A549 (cell line): ENCODE measurements at regions not wholly inside any gene's neighbourhood (a gene's known extent, or its start where the extent isn't known, plus 50 kb on each side); places are given as distances from the start of the nearest gene placed in this dataset.

Experiments
- ATAC-seq, 2 experiments: fragments of 200-7000 bp in 1 of 2; fragments of >200 bp in 1 of 2; cut with Nextera tagmentation in 1 of 2; cut with Tn5 transposase in 1 of 2; 3 replicates each; pipeline versions ENCODE4 v1.8.0 to v1.9.1; 2018 to 2020; ENCODE audit warnings: mild to moderate bottlenecking in 1 of 2, moderate library complexity in 1 of 2
- CTCF ChIA-PET: fragments of 300-600 bp; sonication (Branson Sonifier 250); formaldehyde crosslinking; extraction: SDS; loops from one replicate; lab custom pipeline; 2021; ENCODE audit warnings: antibody characterized with exemption, inconsistent platforms; lab: Yijun Ruan, JAX
- POLR2A ChIA-PET: fragments of 350-600 bp; formaldehyde crosslinking; extraction: SDS; loops from one replicate; lab custom pipeline; 2021; ENCODE audit warnings: antibody characterized with exemption, inconsistent platforms; lab: Yijun Ruan, JAX
- DNase-seq, 2 experiments: peaks; one replicate each; pipeline versions ENCODE4 v3.0.0 to v3.0.0-alpha.2; 2011 to 2016; ENCODE audit warnings: low read depth in 1 of 2, low spot score in 1 of 2
- FAIRE-seq: peaks from 2 replicates; lab custom pipeline; 2011; peaks lifted over from hg19 to GRCh38; lab: Jason Lieb, UNC
- H3K27ac ChIP-seq, 2 experiments: fragments of >200 bp; sonication (Bioruptor Twin); formaldehyde crosslinking; 3 replicates each; pipeline ENCODE4 v1.5.1; 2016 to 2017
- H3K4me1 ChIP-seq: fragments of >200 bp; sonication (Bioruptor Twin); formaldehyde crosslinking; 3 replicates; pipeline ENCODE4 v1.6.1; 2016
- H3K4me2 ChIP-seq: fragments of >200 bp; sonication (Bioruptor Twin); formaldehyde crosslinking; 3 replicates; pipeline ENCODE4 v1.6.1; 2016
- H3K4me3 ChIP-seq: fragments of >200 bp; sonication (Bioruptor Twin); formaldehyde crosslinking; 3 replicates; pipeline ENCODE4 v1.5.1; 2016
- H3K9me3 ChIP-seq: fragments of >200 bp; sonication (Bioruptor Twin); formaldehyde crosslinking; 3 replicates; pipeline ENCODE4 v1.6.1; 2016
- BCL3 ChIP-seq: fragments of >200 bp; sonication (Bioruptor Twin); formaldehyde crosslinking; IDR thresholded peaks from 3 replicates; pipeline ENCODE4 v1.6.1; 2016
- BHLHE40 ChIP-seq: IDR thresholded peaks from 2 replicates; pipeline ENCODE4 v1.6.1; 2012; ENCODE audit warnings: low read depth, low read length, inconsistent platforms
- CBX8 ChIP-seq: fragments of 200-600 bp; sonication (generic); IDR thresholded peaks from 2 replicates; pipeline ENCODE4 v1.6.1; 2016
- CEBPB ChIP-seq, 2 experiments: fragments of >200 bp in 1 of 2; sonication (Bioruptor Twin) in 1 of 2; formaldehyde crosslinking in 1 of 2; IDR thresholded peaks; 2 replicates each; pipeline ENCODE4 v1.6.1; 2012 to 2016
- EHMT2 ChIP-seq: fragments of 200-600 bp; sonication (generic); IDR thresholded peaks from 2 replicates; pipeline ENCODE4 v1.6.1; 2016; ENCODE audit warnings: antibody characterized with exemption, low read depth, mild to moderate bottlenecking, moderate library complexity
- EP300 ChIP-seq, 2 experiments: fragments of >200 bp; sonication (Bioruptor Twin); formaldehyde crosslinking; IDR thresholded peaks; 2 replicates in 1 of 2; 3 replicates in 1 of 2; pipeline ENCODE4 v1.6.1; 2016 to 2017
- GATA3 ChIP-seq: IDR thresholded peaks from 2 replicates; pipeline ENCODE4 v1.6.1; 2012; ENCODE audit warnings: borderline replicate concordance
- HMGXB4 ChIP-seq: fragments of 250-450 bp; sonication (Bioruptor Pico); IDR thresholded peaks from 2 replicates; pipeline ENCODE4 v1.5.0; 2021; ENCODE audit warnings: mild to moderate bottlenecking, moderate library complexity, borderline replicate concordance
- HOXA7 ChIP-seq: fragments of 250-450 bp; sonication (Bioruptor Pico); IDR thresholded peaks from 2 replicates; pipeline ENCODE4 v1.5.0; 2020; ENCODE audit warnings: mild to moderate bottlenecking, moderate library complexity
- HOXB13 ChIP-seq: fragments of 250-450 bp; sonication (Bioruptor Pico); IDR thresholded peaks from 2 replicates; pipeline ENCODE4 v1.5.0; 2020; ENCODE audit warnings: low read depth, mild to moderate bottlenecking, moderate library complexity
- HOXB5 ChIP-seq: fragments of 250-450 bp; sonication (Bioruptor Pico); IDR thresholded peaks from 2 replicates; pipeline ENCODE4 v1.5.0; 2020; ENCODE audit warnings: mild to moderate bottlenecking, moderate library complexity
- JUNB ChIP-seq: fragments of >200 bp; sonication (Bioruptor Twin); formaldehyde crosslinking; IDR thresholded peaks from 2 replicates; pipeline ENCODE4 v1.6.1; 2016
- KDM1A ChIP-seq: fragments of 200-600 bp; sonication (generic); IDR thresholded peaks from 2 replicates; pipeline ENCODE4 v1.6.1; 2016; ENCODE audit warnings: low read depth, mild to moderate bottlenecking
- KDM5A ChIP-seq: fragments of 200-600 bp; sonication (generic); IDR thresholded peaks from 2 replicates; pipeline ENCODE4 v1.6.1; 2016; ENCODE audit warnings: antibody characterized with exemption, mild to moderate bottlenecking
- MAFK ChIP-seq: fragments of 450-650 bp; IDR thresholded peaks from 2 replicates; pipeline ENCODE4 v1.6.1; 2014; ENCODE audit not compliant: partially characterized antibody
- MYC ChIP-seq: IDR thresholded peaks from 2 replicates; pipeline ENCODE4 v1.6.1; 2012; ENCODE audit warnings: mild to moderate bottlenecking, inconsistent platforms, low read length, improper control_type of control experiment, borderline replicate concordance
- NPAS2 ChIP-seq: fragments of 250-450 bp; sonication (Bioruptor Pico); IDR thresholded peaks from 2 replicates; pipeline ENCODE4 v1.8.0; 2022; ENCODE audit warnings: mild to moderate bottlenecking, moderate library complexity, borderline replicate concordance
- NR3C1 ChIP-seq: fragments of >200 bp; sonication (Bioruptor Twin); formaldehyde crosslinking; IDR thresholded peaks from 3 replicates; pipeline ENCODE4 v1.6.1; 2017
- PHF8 ChIP-seq: fragments of 200-600 bp; sonication (generic); IDR thresholded peaks from 2 replicates; pipeline ENCODE4 v1.6.1; 2016; ENCODE audit warnings: low read depth, mild to moderate bottlenecking, antibody characterized with exemption, moderate library complexity, borderline replicate concordance
- POLR2AphosphoS2 ChIP-seq: conservative IDR thresholded peaks from 2 replicates; pipeline ENCODE4 v1.6.1; 2012; ENCODE audit warnings: low read length, improper control_type of control experiment, inconsistent platforms
- RARB ChIP-seq: fragments of 250-450 bp; sonication (Bioruptor Pico); IDR thresholded peaks from 2 replicates; pipeline ENCODE4 v1.8.0; 2021; ENCODE audit warnings: mild to moderate bottlenecking, moderate library complexity
- RCOR1 ChIP-seq: fragments of 150-350 bp; IDR thresholded peaks from 2 replicates; pipeline ENCODE4 v1.6.1; 2014; ENCODE audit warnings: antibody characterized with exemption, low read length, low read depth
- SMC3 ChIP-seq: fragments of >200 bp; sonication (Bioruptor Twin); formaldehyde crosslinking; IDR thresholded peaks from 3 replicates; pipeline ENCODE4 v1.6.1; 2018; ENCODE audit warnings: inconsistent platforms
- TP53 ChIP-seq: fragments of 250-450 bp; sonication (Bioruptor Pico); IDR thresholded peaks from 2 replicates; pipeline ENCODE4 v1.5.0; 2021; ENCODE audit warnings: mild to moderate bottlenecking, moderate library complexity
- ZNF302 ChIP-seq: fragments of 250-450 bp; sonication (Bioruptor Pico); IDR thresholded peaks from 2 replicates; pipeline ENCODE4 v1.9.0; 2021; ENCODE audit warnings: inconsistent platforms, mild to moderate bottlenecking, moderate library complexity
- WGBS: methylation state at CpG from one replicate; pipeline ENCODE4 v1.1.6; 2017; ENCODE audit errors: missing lambda C conversion rate; 5-methylcytosine and 5-hydroxymethylcytosine counted together
- TF ChIP-seq, protein P1 (sequence below): fragments of 450-650 bp; IDR thresholded peaks from 2 replicates; pipeline ENCODE4 v1.6.1; 2014; ENCODE audit warnings: antibody characterized with exemption
- TF ChIP-seq, protein P2 (sequence below): IDR thresholded peaks from 2 replicates; pipeline ENCODE4 v1.6.1; 2012
- TF ChIP-seq, protein P3 (sequence below): fragments of 250-450 bp; sonication (Bioruptor Pico); IDR thresholded peaks from 2 replicates; pipeline ENCODE4 v1.5.0; 2020; ENCODE audit warnings: low read depth, mild to moderate bottlenecking, moderate library complexity

- FAIRE-seq (no peak), ATAC-seq (no peak), DNase-seq (no peak)
- Histone ChIP-seq H3K4me3 (no peak overlapping the region), H3K9me3 (no peaks in the 10 kb centered on the region), H3K4me1 (no peaks in the 10 kb centered on the region; the same call in 2 of the 3 replicates), H3K27ac (peak overlapping the region in 1 of 2 experiments; percentile 65; a peak in 2 of 6 replicates), H3K4me2 (no peak overlapping the region)
- no CpG with 5 or more reads among the region's 2 CpGs for WGBS
- CTCF ChIA-PET = no interaction called here
- POLR2A ChIA-PET = no interaction called here
- TF ChIP-seq POLR2AphosphoS2 = no peak
- no peak for TF ChIP-seq HOXB13 (CRISPR knock-in tag)
- TF ChIP-seq MAFK = no peak
- no peak for TF ChIP-seq BCL3
- TF ChIP-seq HMGXB4 (CRISPR knock-in tag) = no peak
- TF ChIP-seq RCOR1 = no peak
- TF ChIP-seq CBX8 = no peak
- TF ChIP-seq TP53 = no peak
- TF ChIP-seq, protein P1, sequence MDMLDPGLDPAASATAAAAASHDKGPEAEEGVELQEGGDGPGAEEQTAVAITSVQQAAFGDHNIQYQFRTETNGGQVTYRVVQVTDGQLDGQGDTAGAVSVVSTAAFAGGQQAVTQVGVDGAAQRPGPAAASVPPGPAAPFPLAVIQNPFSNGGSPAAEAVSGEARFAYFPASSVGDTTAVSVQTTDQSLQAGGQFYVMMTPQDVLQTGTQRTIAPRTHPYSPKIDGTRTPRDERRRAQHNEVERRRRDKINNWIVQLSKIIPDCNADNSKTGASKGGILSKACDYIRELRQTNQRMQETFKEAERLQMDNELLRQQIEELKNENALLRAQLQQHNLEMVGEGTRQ = no peak
- no peak for TF ChIP-seq KDM5A
- TF ChIP-seq RARB (CRISPR knock-in tag) = no peak
- TF ChIP-seq CEBPB (IDR thresholded peaks at IDR 0.05) = no peak
- no peak for TF ChIP-seq NPAS2 (CRISPR knock-in tag)
Observed at GRCh38 chr22:27097933-27098332, 440.5 kb downstream of the MIAT start.

DNA sequence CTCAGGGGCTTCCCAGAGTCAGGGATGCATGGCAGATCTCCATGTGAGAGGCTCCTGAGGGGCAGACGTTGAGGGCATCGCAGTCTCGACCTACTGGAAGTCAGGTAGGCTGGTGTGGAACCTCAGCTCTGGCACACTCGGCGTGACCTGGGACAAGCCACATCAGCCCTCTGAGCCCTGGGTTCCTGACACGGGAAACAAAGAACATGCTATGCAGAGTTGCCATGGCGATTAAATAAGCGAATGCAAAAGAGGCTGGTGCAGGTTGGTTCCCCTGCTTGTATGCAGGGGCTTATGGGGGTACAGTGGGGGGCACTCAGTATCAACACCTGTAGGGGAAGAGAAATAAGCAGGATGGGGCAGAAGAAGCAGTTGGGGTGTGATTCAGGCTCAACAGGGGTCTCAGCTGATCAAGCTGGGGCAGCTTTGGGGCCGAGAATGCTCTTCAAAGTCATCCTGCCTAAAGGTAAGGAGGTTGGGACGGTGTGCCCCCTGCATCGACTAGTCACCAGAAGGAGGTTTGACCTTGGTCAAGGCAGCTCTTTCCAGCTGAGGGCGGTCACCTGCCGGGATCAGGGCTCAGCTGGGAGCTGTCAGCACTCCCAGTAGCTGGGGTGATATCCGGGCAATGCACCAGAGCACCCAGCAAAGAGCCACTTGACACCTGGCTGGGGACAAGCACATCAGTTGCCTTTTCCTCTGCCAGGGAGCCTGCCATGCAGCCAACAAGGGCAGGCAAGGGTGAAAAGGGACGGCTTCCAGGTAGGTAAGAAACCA, 442.7 kb downstream of the MIAT start:
- DNase-seq (no peak), ATAC-seq (0 out of 6 replicates have a peak, but pooled peaks of 1 of the 2 experiments have one; percentile 24), FAIRE-seq (no peak)
- Histone ChIP-seq H3K27ac (0 out of 6 replicates have a peak overlapping the region, but pooled peaks of 1 of the 2 experiments have one; percentile 26), H3K4me3 (no peak overlapping the region), H3K4me1 (no peaks in the 10 kb centered on the region; the same call in 2 of the 3 replicates), H3K4me2 (no peak overlapping the region), H3K9me3 (no peaks in the 10 kb centered on the region)
- no peak for TF ChIP-seq EP300 (IDR thresholded peaks at IDR 0.05)
- no peak for TF ChIP-seq NR3C1
- TF ChIP-seq EHMT2 = no peak
- no peak for TF ChIP-seq SMC3
- POLR2A ChIA-PET = no interaction called here
- WGBS = 83% methylated on average over 12 of the region's 15 CpGs
- CTCF ChIA-PET = no interaction called here

- POLR2A ChIA-PET = no interaction called here
- no peak for DNase-seq
- H3K9me3 ChIP-seq = no peaks in the 10 kb centered on the region
- CTCF ChIA-PET = no interaction called here
- no peak overlapping the region for H3K4me2 ChIP-seq
- 78% methylated on average over 16 of the region's 18 CpGs for WGBS
- H3K4me1 ChIP-seq = peaks cover 2% of the 10 kb centered on the region; the same call in 2 of the 3 replicates
- H3K27ac ChIP-seq = 0 out of 6 replicates have a peak overlapping the region, but pooled peaks of 1 of the 2 experiments have one; percentile 46
- H3K4me3 ChIP-seq = no peak overlapping the region
- no peak for ATAC-seq
- FAIRE-seq = no peak
- TF ChIP-seq PHF8 (no peak), ZNF302 (no peak), KDM1A (no peak), HMGXB4 (CRISPR knock-in tag) (no peak), BHLHE40 (no peak), HOXA7 (no peak), RARB (CRISPR knock-in tag) (no peak), GATA3 (no peak), HOXB5 (CRISPR knock-in tag) (no peak), MAFK (no peak), JUNB (no peak), EHMT2 (no peak), MYC (no peak)
- TF ChIP-seq, protein P2, sequence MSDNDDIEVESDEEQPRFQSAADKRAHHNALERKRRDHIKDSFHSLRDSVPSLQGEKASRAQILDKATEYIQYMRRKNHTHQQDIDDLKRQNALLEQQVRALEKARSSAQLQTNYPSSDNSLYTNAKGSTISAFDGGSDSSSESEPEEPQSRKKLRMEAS = no peak
- TF ChIP-seq, protein P3, sequence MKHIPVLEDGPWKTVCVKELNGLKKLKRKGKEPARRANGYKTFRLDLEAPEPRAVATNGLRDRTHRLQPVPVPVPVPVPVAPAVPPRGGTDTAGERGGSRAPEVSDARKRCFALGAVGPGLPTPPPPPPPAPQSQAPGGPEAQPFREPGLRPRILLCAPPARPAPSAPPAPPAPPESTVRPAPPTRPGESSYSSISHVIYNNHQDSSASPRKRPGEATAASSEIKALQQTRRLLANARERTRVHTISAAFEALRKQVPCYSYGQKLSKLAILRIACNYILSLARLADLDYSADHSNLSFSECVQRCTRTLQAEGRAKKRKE = no peak
Observed at GRCh38 chr22:27100789-27101188, 443.4 kb downstream of the MIAT start.
